SU-DHL-6 (cell line): ENCODE measurements at regions not wholly inside any gene's neighbourhood (a gene's known extent, or its start where the extent isn't known, plus 50 kb on each side); places are given as distances from the start of the nearest gene placed in this dataset.

Source experiments
- CTCF ChIP-seq: fragments of 200-600 bp; sonication (generic); IDR thresholded peaks from one replicate; pipeline ENCODE4 v1.5.1; 2017; ENCODE audit warnings: antibody characterized with exemption, mild to moderate bottlenecking, low read length, moderate library complexity; ENCODE audit not compliant: insufficient read depth, poor library complexity, severe bottlenecking
- EZH2phosphoT487 ChIP-seq: fragments of 200-600 bp; sonication (generic), shearing (Covaris generic); conservative IDR thresholded peaks from 2 replicates; pipeline ENCODE4 v1.6.1; 2018; ENCODE audit warnings: mild to moderate bottlenecking, antibody characterized with exemption, low read length, moderate library complexity, mixed read lengths

DNA sequence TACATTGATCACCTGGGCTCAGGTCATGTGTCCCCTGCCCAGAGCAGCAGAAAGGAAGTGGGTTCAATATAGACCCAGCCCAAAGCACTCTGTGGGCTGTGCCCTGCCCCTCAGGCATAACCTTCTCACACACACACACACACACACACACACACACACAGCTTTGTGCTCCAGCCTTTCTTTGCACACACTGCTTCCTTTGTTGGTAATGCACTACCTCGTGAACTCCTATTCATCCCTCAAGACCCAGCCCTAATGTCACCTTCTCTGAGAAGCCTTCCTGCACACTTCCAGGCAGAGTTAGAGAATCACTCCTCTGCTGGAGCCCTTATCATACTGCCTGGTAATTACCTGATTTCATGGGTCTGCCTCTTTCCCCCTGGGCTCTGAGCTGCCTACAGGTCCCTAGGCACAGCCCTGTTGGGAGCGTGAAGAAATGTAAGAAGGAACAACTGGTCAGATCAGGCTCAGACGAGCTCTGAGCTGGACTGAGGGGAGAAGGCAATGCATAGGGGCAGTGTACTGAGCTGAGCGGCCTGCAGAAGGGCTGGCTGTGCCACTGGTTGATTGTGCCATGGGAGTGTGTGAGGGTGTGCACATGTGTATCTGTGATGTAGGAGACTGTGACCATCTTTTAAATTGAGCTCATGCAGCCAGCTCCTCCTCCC, 210.3 kb downstream of the GLI2 start:
- no peak for TF ChIP-seq CTCF
- no peak for TF ChIP-seq EZH2phosphoT487
